ENCODE measurements at regions not wholly inside any gene's neighbourhood (a gene's known extent, or its start where the extent isn't known, plus 50 kb on each side); places are given as distances from the start of the nearest gene placed in this dataset.

DNA sequence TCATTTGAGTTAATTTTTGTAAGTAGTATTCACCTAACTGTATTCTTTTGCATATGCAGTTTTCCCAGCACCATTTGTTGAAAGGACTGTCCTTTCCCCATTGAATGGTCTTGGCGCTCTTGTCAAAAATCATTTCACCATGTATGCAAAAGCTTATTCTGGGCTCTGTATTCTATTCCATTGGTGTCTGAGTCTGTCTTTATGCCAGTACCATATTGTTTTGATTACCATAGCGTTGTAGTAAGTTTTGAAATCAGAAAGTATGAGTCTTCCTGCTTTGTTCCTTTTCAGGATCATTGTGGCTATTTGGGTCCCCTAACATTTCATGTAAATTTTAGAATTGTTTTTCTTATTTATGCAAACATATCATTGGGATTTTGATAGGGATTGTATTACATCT lies 508.7 kb upstream of the RGS6 start:
- Histone ChIP-seq H2BK5ac (ENCODE audit: low read depth, low read length, poor library complexity) (no peak overlapping the region), H4K8ac (ENCODE audit: low read depth, low read length) (no peak overlapping the region), H3K4ac (ENCODE audit: low read depth, low read length) (no peak overlapping the region), H3K18ac (ENCODE audit: low read length) (no peak overlapping the region), H3K4me1 (ENCODE audit: control insufficient read depth in 1 of 2, insufficient read depth in 2 of 2, low read length in 2 of 2) (no peaks in the 10 kb centered on the region), H4K12ac (ENCODE audit: low read depth, low read length) (no peak overlapping the region), H2AFZ (ENCODE audit: insufficient read depth, low read length, poor library complexity) (no peak overlapping the region), H2AK5ac (ENCODE audit: low read length) (no peak overlapping the region), H3K9me3 (ENCODE audit: insufficient read depth, low read depth, low read length) (no peaks in the 10 kb centered on the region), H4K91ac (ENCODE audit: low read depth, low read length) (no peak overlapping the region), H3K36me3 (ENCODE audit: control insufficient read depth in 1 of 2, insufficient read depth in 2 of 2, low read length in 2 of 2) (peaks cover 0 to 3% of the 10 kb centered on the region in 2 experiments), H3K27ac (ENCODE audit: low read depth, low read length) (no peak overlapping the region), H3K14ac (ENCODE audit: low read length) (no peak overlapping the region), H3K4me3 (ENCODE audit: low read depth, low read length) (no peak overlapping the region), H3K9ac (ENCODE audit: low read length) (no peak overlapping the region), H3K23ac (ENCODE audit: low read length) (no peak overlapping the region), H2BK120ac (ENCODE audit: insufficient read depth, low read length, poor library complexity) (no peak overlapping the region), H3K79me1 (ENCODE audit: low read length) (no peaks in the 10 kb centered on the region), H2BK12ac (ENCODE audit: low read length) (no peak overlapping the region), H3K27me3 (ENCODE audit: insufficient read depth, low read length) (no peaks in the 10 kb centered on the region), H3K79me2 (ENCODE audit: control insufficient read depth, insufficient read depth, low read length, poor library complexity) (no peaks in the 10 kb centered on the region), H3K4me2 (ENCODE audit: low read length) (no peak overlapping the region)
- no peak for DNase-seq
- WGBS (ENCODE audit: extremely low coverage, insufficient coverage, insufficient read length): no CpG with 5 or more reads among the region's 2 CpGs

DNA sequence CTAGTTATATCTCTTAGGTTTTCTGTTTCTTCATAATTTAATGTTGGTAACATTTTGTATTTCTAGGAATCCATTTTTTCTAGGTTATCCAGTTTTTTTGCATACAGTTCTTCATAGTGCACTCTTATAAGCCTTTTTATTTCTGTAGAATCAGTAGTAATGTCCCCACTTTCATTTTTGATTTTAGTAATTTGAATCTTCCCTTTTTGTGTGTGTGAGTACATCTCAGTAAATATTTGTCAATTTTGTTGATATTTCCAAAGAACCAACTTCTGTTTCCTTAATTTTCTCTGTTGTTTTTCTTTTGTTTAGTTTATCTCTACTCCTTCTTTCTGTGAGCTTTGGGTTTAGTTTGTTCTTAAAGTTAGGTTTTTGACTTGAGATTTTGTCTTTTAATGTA lies 507.3 kb upstream of the RGS6 start:
- H2BK120ac ChIP-seq (ENCODE audit: insufficient read depth, low read length, poor library complexity): no peak overlapping the region

DNA sequence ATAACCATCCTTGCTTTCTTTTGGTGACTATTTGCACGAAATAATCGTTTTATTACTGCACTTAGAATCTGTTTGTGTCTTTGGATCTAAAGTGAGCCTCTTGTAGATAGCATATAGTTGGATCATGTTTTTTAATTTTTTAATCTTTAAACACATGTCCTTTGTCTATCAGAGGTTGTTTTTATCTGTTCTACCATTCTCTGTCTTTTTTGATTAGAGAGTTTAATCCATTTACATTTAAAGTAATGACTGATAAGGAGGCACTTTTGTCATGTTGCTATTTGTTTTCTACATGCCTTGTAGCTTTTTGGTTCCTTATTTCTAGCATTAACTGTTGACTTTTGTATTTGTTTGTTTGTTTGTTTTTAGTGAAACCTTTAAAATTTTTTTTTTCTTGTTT lies 506.2 kb upstream of the RGS6 start:
- H2BK120ac ChIP-seq (ENCODE audit: insufficient read depth, low read length, poor library complexity): no peak overlapping the region
- no peak overlapping the region for H3K4me2 ChIP-seq (ENCODE audit: low read length)
- no CpG with 5 or more reads among the region's 2 CpGs for WGBS (ENCODE audit: extremely low coverage, insufficient coverage, insufficient read length)

More for the DNA sequence above, 507.3 kb upstream of the RGS6 start:
- no peak overlapping the region for H2AFZ ChIP-seq (ENCODE audit: insufficient read depth, low read length, poor library complexity)
- H3K14ac ChIP-seq (ENCODE audit: low read length): no peak overlapping the region
- no peak overlapping the region for H3K4me3 ChIP-seq (ENCODE audit: low read depth, low read length)
- no peak overlapping the region for H3K27ac ChIP-seq (ENCODE audit: low read depth, low read length)
- no peak overlapping the region for H4K12ac ChIP-seq (ENCODE audit: low read depth, low read length)
- peaks cover 2% of the 10 kb centered on the region for H3K79me2 ChIP-seq (ENCODE audit: control insufficient read depth, insufficient read depth, low read length, poor library complexity)
- H2AK5ac ChIP-seq (ENCODE audit: low read length): no peak overlapping the region
- H2BK5ac ChIP-seq (ENCODE audit: low read depth, low read length, poor library complexity): no peak overlapping the region
- H3K4me1 ChIP-seq (ENCODE audit: control insufficient read depth in 1 of 2, insufficient read depth in 2 of 2, low read length in 2 of 2): no peaks in the 10 kb centered on the region
- H3K9me3 ChIP-seq (ENCODE audit: insufficient read depth, low read depth, low read length): no peaks in the 10 kb centered on the region
- H3K27me3 ChIP-seq (ENCODE audit: insufficient read depth, low read length): no peaks in the 10 kb centered on the region
- no peak overlapping the region for H3K18ac ChIP-seq (ENCODE audit: low read length)
- no peak overlapping the region for H2BK12ac ChIP-seq (ENCODE audit: low read length)
- H3K4ac ChIP-seq (ENCODE audit: low read depth, low read length): no peak overlapping the region
- no peak for DNase-seq
- H4K91ac ChIP-seq (ENCODE audit: low read depth, low read length): no peak overlapping the region
- no peak overlapping the region for H3K4me2 ChIP-seq (ENCODE audit: low read length)
- no peak overlapping the region for H3K9ac ChIP-seq (ENCODE audit: low read length)
- no peak overlapping the region for H4K8ac ChIP-seq (ENCODE audit: low read depth, low read length)
- peaks cover 0 to 3% of the 10 kb centered on the region in 2 experiments for H3K36me3 ChIP-seq (ENCODE audit: control insufficient read depth in 1 of 2, insufficient read depth in 2 of 2, low read length in 2 of 2)
- H3K23ac ChIP-seq (ENCODE audit: low read length): no peak overlapping the region
- no peaks in the 10 kb centered on the region for H3K79me1 ChIP-seq (ENCODE audit: low read length)

DNA sequence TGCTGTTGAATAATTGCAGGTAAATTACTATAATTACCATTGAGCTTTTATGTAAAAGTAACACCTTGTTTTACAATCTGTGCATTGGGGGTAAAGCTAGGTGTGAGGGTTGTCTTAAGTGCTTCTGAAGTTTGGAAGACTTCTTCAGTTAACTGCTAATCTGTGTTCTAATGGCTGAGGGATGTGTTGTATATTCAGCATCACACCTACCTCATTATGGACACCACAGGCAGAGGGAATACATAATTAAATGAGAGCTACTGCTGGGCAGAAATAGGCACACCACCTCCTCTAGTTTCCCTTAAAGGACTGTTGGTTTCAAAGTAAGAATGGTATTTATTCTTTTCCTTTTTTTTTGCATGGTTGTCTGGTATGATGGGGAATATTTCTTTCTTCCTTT lies 502.3 kb upstream of the RGS6 start:
- Histone ChIP-seq H3K79me1 (ENCODE audit: low read length) (peaks cover 2% of the 10 kb centered on the region), H3K4me2 (ENCODE audit: low read length) (no peak overlapping the region), H4K12ac (ENCODE audit: low read depth, low read length) (no peak overlapping the region), H3K9me3 (ENCODE audit: insufficient read depth, low read depth, low read length) (no peaks in the 10 kb centered on the region), H3K18ac (ENCODE audit: low read length) (no peak overlapping the region), H3K23ac (ENCODE audit: low read length) (no peak overlapping the region), H2BK5ac (ENCODE audit: low read depth, low read length, poor library complexity) (no peak overlapping the region), H3K4me3 (ENCODE audit: low read depth, low read length) (no peak overlapping the region), H3K4me1 (ENCODE audit: control insufficient read depth in 1 of 2, insufficient read depth in 2 of 2, low read length in 2 of 2) (no peaks in the 10 kb centered on the region), H4K8ac (ENCODE audit: low read depth, low read length) (no peak overlapping the region), H2AFZ (ENCODE audit: insufficient read depth, low read length, poor library complexity) (no peak overlapping the region), H3K27ac (ENCODE audit: low read depth, low read length) (no peak overlapping the region), H3K9ac (ENCODE audit: low read length) (no peak overlapping the region), H2BK12ac (ENCODE audit: low read length) (no peak overlapping the region), H3K27me3 (ENCODE audit: insufficient read depth, low read length) (no peaks in the 10 kb centered on the region), H2BK120ac (ENCODE audit: insufficient read depth, low read length, poor library complexity) (no peak overlapping the region), H3K4ac (ENCODE audit: low read depth, low read length) (no peak overlapping the region), H2AK5ac (ENCODE audit: low read length) (no peak overlapping the region), H3K36me3 (ENCODE audit: control insufficient read depth in 1 of 2, insufficient read depth in 2 of 2, low read length in 2 of 2) (peaks cover 0 to 5% of the 10 kb centered on the region in 2 experiments), H4K91ac (ENCODE audit: low read depth, low read length) (no peak overlapping the region), H3K14ac (ENCODE audit: low read length) (no peak overlapping the region), H3K79me2 (ENCODE audit: control insufficient read depth, insufficient read depth, low read length, poor library complexity) (peaks cover 2% of the 10 kb centered on the region)
- DNase-seq: no peak

More for the DNA sequence above, 506.2 kb upstream of the RGS6 start:
- H3K9me3 ChIP-seq (ENCODE audit: insufficient read depth, low read depth, low read length): no peaks in the 10 kb centered on the region
- no peak overlapping the region for H4K12ac ChIP-seq (ENCODE audit: low read depth, low read length)
- H3K14ac ChIP-seq (ENCODE audit: low read length): no peak overlapping the region
- H2AK5ac ChIP-seq (ENCODE audit: low read length): no peak overlapping the region
- peaks cover 2% of the 10 kb centered on the region for H3K79me2 ChIP-seq (ENCODE audit: control insufficient read depth, insufficient read depth, low read length, poor library complexity)
- H3K79me1 ChIP-seq (ENCODE audit: low read length): no peaks in the 10 kb centered on the region
- no peak overlapping the region for H3K9ac ChIP-seq (ENCODE audit: low read length)
- no peak overlapping the region for H3K23ac ChIP-seq (ENCODE audit: low read length)
- H3K4ac ChIP-seq (ENCODE audit: low read depth, low read length): no peak overlapping the region
- no peak overlapping the region for H3K27ac ChIP-seq (ENCODE audit: low read depth, low read length)
- no peak for DNase-seq
- no peak overlapping the region for H2BK12ac ChIP-seq (ENCODE audit: low read length)
- H3K27me3 ChIP-seq (ENCODE audit: insufficient read depth, low read length): no peaks in the 10 kb centered on the region
- no peak overlapping the region for H3K4me3 ChIP-seq (ENCODE audit: low read depth, low read length)
- no peak overlapping the region for H3K18ac ChIP-seq (ENCODE audit: low read length)
- H3K36me3 ChIP-seq (ENCODE audit: control insufficient read depth in 1 of 2, insufficient read depth in 2 of 2, low read length in 2 of 2): peaks cover 0 to 3% of the 10 kb centered on the region in 2 experiments
- H2BK5ac ChIP-seq (ENCODE audit: low read depth, low read length, poor library complexity): no peak overlapping the region
- no peak overlapping the region for H2AFZ ChIP-seq (ENCODE audit: insufficient read depth, low read length, poor library complexity)
- H4K8ac ChIP-seq (ENCODE audit: low read depth, low read length): no peak overlapping the region
- no peak overlapping the region for H4K91ac ChIP-seq (ENCODE audit: low read depth, low read length)
- H3K4me1 ChIP-seq (ENCODE audit: control insufficient read depth in 1 of 2, insufficient read depth in 2 of 2, low read length in 2 of 2): no peaks in the 10 kb centered on the region

DNA sequence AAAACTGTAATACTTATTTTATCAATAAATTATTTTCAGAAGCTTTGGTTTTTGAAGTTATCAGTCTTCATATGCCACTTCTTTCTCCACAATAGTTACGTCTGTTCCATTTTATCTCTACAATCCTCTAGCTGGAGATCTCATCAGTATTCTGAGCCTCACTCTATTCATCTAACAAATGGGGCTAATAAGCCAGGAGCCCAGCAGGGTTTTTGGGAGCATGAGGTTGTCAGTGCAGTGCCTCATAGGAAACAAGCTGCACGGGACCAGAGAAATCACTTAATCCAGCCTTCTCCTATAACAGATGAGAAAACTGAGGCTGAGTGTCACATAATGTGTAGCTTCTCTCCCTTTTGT lies 501.9 kb upstream of the RGS6 start:
- no peak overlapping the region for H3K14ac ChIP-seq (ENCODE audit: low read length)
- no peaks in the 10 kb centered on the region for H3K27me3 ChIP-seq (ENCODE audit: insufficient read depth, low read length)
- peaks cover 2% of the 10 kb centered on the region for H3K79me2 ChIP-seq (ENCODE audit: control insufficient read depth, insufficient read depth, low read length, poor library complexity)
- H3K23ac ChIP-seq (ENCODE audit: low read length): no peak overlapping the region
- no peak overlapping the region for H2BK5ac ChIP-seq (ENCODE audit: low read depth, low read length, poor library complexity)
- no peak overlapping the region for H4K91ac ChIP-seq (ENCODE audit: low read depth, low read length)
- H3K4me1 ChIP-seq (ENCODE audit: control insufficient read depth in 1 of 2, insufficient read depth in 2 of 2, low read length in 2 of 2): no peaks in the 10 kb centered on the region
- H4K12ac ChIP-seq (ENCODE audit: low read depth, low read length): no peak overlapping the region
- no peak overlapping the region for H3K9ac ChIP-seq (ENCODE audit: low read length)
- no CpG with 5 or more reads among the region's 2 CpGs for WGBS (ENCODE audit: extremely low coverage, insufficient coverage, insufficient read length)
- H3K18ac ChIP-seq (ENCODE audit: low read length): no peak overlapping the region
- H2AFZ ChIP-seq (ENCODE audit: insufficient read depth, low read length, poor library complexity): no peak overlapping the region
- no peaks in the 10 kb centered on the region for H3K9me3 ChIP-seq (ENCODE audit: insufficient read depth, low read depth, low read length)
- no peak overlapping the region for H3K4me2 ChIP-seq (ENCODE audit: low read length)
- H3K27ac ChIP-seq (ENCODE audit: low read depth, low read length): no peak overlapping the region
- no peak overlapping the region for H3K4me3 ChIP-seq (ENCODE audit: low read depth, low read length)
- H3K4ac ChIP-seq (ENCODE audit: low read depth, low read length): no peak overlapping the region
- H3K79me1 ChIP-seq (ENCODE audit: low read length): peaks cover 2% of the 10 kb centered on the region
- DNase-seq: no peak
- H3K36me3 ChIP-seq (ENCODE audit: control insufficient read depth in 1 of 2, insufficient read depth in 2 of 2, low read length in 2 of 2): peaks cover 0 to 5% of the 10 kb centered on the region in 2 experiments
- no peak overlapping the region for H2AK5ac ChIP-seq (ENCODE audit: low read length)
- no peak overlapping the region for H2BK12ac ChIP-seq (ENCODE audit: low read length)
- H4K8ac ChIP-seq (ENCODE audit: low read depth, low read length): no peak overlapping the region
- no peak overlapping the region for H2BK120ac ChIP-seq (ENCODE audit: insufficient read depth, low read length, poor library complexity)
